GM11168 (cell line): ENCODE measurements at regions not wholly inside any gene's neighbourhood (a gene's known extent, or its start where the extent isn't known, plus 50 kb on each side); places are given as distances from the start of the nearest gene placed in this dataset.
"Not testable (repeated sequence)": the region's sequence is repeated elsewhere in the genome, so short reads cannot be mapped to it uniquely, and the experiment has no call there.

Experiments
- in situ Hi-C: fragments of 300-500 bp; cut with MboI; formaldehyde crosslinking; loops from one replicate; pipeline ENCODE4 v1.12.0; 2022; ENCODE audit warnings: low sequenced_read_pairs; ENCODE audit not compliant: unreplicated experiment

- in situ Hi-C loops, result no loop called here
These were observed 78.4 kb upstream of the MRPS22 start for GRCh38 chr3:139265131-139266016.

DNA sequence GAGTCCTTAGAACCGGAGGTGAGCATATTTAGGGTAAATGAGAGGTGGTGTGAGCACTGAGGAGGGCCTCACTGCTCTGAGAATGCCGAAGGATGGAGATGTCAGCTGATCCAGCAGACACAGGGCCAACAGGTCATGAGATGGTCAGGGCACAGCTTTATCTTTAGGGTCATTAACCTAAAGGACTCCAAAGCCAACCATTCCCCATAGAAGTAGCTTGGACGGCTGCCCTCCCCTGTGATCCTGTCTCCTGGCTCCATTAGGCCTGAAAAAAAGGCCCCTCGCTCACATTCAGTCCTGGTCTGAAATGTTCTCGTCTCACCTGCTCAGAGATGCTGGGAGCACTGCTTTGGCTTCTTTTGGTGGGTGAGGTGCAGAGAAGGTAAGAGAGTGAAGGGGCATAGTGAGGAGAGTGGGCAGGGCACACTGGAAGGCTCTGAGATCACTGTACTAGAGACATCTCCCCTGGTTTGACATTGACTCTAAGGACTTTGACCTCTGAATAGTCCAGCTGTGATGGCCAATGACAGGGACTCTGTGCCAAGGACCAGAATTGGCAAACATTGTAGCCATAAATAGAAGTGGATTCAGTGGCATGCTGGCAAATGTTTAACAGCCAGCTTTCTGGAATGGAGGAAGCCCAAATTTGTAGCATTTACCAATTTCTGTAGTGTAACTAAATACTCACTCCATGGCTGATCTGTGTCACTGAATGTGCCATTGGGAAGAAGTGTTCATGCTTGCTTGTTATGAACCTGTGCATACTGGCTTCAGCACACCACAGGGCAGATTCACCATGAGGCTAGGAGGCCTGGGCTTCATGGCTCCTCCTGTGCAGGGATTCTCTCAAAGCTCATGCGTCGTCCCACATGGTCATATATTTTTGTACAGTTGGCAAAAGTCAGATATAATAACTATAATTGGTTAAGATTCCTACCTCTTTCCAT, 76.2 kb upstream of the MRPS22 start:
- in situ Hi-C loops, result no loop called here

- in situ Hi-C loops, result no loop called here
These were observed 73.8 kb upstream of the MRPS22 start for GRCh38 chr3:139269984-139270383.

- in situ Hi-C loops, result not testable (repeated sequence)
These were observed 73.2 kb upstream of the MRPS22 start for GRCh38 chr3:139270652-139271051.

DNA sequence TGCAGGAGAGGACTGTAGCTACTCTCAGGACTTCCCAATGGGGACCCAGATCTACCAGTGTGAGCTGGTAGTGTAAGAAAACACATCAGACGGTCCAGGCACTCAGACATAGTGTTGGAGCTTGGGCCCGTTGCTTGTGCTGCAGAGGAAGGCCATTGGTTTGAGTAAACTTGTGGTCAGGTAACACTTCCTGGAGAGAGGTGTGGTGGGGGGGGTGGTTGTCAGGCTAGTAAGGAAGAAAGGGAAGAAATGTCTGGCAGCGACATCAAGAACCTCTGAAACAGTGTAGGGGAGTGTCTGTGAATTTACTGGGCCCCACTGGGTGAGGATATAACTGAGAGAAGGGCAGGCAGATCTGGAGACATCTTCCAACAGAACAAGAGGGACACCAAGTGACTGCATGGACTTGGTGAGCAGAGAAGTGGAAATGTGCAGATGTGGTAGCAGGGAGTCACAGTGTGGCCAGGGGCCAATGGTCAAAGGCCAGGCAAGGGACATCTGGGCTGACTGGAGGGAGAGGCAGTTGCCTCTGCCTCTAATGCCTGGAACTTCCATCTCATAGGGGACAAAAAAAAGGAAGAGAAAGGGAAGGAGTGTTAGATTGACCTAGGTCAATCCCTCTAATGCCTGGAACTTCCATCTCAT, 63.7 kb upstream of the MRPS22 start:
- in situ Hi-C loops, result no loop called here

DNA sequence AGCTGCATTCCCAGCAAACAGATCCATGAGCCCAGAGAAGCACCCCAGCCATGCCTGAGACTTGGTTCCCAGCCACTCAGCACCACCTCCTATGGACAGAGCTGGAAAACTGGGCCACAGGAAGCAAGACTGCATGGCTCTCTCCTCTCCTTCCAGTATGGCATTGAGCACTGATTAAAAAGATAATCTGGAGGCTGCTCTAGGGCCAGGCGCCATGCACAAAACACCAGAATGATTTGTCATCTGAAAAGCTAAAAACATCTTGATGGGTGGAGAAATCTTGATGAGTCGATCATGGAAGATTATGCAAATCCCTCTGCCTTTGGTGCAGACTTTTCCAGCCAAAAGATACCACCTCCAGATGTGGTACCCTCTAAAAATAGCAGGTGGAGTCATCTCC, 62.7 kb upstream of the MRPS22 start:
- in situ Hi-C loops, result no loop called here

- in situ Hi-C loops, result no loop called here
These were observed 62.2 kb upstream of the MRPS22 start for GRCh38 chr3:139281522-139282196.

GRCh38 chr3:139283301-139283700, 60.5 kb upstream of the MRPS22 start:
- in situ Hi-C loops, result no loop called here

DNA sequence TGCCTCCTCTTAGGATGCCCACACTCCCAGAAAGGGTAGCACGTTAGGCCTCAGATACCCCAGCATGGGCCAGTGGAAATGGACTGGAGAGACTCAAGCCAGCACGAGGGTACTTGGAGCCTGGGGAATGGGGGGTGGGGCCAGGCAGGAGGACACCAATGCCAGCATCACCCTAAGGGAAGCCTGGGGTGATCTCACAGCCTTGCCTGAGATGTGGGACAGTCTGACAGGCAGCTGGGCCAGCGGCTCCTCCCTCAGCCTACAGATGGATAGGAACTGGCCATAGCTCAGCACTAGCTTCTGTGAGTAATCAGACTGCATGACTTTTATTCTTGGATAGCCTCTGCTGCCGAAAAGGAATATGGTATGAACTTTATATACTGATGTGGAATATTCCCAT, 59.6 kb upstream of the MRPS22 start:
- in situ Hi-C loops, result no loop called here

DNA sequence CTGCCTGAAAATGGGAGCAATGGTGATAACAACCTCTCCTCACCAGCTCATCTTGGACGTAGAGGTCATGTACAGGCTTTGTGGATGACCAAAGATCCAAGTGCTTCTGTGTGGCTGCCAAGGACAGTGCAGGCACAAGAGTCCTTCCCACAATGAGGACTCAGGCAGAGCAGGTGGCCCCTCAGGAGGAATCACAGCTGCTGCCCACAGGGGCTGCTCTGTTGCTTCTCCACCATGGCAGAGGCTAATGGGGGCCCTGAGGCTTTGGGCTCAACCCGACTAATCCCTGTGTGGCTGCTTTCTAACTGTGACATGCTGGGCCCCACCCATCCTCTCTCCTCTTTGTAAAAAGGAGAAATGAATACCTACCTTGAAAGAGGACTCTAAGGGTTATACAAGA, 58.1 kb upstream of the MRPS22 start:
- in situ Hi-C loops, result no loop called here

DNA sequence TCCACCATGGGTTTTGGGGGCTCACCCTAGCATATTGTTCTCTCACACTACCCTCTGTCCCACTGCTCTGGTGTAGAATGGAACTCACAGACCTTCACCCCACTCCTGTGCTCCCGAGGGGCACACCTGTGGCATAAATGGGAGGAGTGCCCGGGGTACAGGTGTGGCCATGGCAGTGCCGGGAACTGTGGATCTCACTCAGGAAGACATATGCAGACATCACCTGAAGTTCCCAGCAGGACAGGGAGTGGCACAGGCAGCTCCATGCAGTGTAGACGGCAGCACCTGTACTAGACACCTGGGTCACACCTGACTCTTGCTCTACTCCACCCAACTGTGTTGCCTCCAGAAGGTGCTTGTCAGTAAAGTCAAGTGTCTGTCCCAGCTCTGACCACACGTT, 57.6 kb upstream of the MRPS22 start:
- in situ Hi-C loops, result no loop called here

DNA sequence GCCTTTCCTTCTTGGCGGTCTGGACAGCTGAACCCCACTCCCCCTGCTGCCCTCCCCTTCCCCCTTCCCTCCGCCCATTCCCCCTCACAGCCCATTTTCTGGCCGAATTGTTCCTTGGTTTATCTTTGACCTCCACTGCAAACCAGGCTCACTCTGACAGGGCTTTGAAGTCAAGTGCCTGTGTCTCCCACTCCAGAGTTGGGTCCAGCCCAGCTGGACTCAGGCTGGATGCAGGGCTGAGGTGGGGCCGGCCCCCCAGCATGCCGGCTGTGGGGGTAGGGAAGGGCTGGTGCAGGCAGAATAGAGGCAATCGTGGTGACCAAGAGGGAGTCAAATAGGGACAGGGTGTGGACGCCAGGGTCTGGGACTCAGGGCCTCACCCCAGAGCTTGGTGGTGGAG, 57.0 kb upstream of the MRPS22 start:
- in situ Hi-C loops, result no loop called here

DNA sequence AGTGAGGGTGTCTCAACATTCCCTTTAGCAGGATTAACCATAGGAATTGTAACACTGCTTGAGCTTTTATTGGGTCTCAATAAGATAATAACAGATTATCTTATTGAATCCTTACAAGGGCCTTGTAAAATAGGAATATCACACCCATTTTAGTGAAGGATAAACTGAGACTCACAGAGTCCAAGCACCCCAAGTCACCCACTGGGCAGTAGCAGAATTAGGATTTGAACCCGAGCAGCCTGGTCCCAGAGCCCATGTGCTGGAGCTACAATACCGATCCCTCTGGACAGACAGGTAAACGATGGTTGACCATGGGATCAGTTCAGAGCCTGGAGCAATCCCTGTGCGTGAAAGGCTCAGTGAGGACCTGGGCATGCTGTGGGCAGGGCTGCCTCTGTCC, 56.3 kb upstream of the MRPS22 start:
- in situ Hi-C loops, result no loop called here

- in situ Hi-C loops, result no loop called here
These were observed 55.5 kb upstream of the MRPS22 start for GRCh38 chr3:139288266-139288821.

DNA sequence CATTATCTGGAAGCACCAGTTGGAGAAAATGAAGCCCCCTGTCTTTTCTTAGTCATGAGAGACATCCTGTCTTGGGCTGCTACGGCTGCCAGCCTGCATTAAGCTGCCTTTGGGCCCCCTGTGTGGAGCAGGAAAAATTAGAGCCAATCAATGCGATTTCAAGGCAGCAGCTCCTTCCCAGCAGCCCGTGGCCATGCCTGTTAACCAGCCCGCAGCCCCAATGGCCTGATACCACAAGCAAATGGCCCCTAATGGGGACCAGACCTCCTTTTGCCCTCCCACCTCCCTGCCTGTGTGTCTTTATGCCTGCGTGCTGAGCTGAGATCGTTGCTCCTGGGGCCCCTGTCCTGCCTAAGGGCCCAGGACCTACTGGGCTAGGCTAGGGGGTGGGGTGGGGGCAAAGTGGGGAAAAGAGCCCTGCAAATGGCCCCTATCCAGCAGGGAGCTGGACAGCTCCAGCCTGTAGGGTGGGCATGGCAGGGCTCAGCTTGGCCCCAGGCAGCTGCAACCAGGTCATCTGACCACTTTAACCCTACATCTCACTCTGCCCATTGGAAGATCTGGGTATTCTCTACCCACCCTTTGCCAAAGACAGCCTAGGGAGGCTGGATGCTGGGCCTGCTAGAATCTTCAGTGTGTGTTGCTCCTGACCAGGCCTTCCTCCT, 53.8 kb upstream of the MRPS22 start:
- in situ Hi-C loops, result no loop called here

GRCh38 chr3:139291276-139292051, 52.4 kb upstream of the MRPS22 start:
- in situ Hi-C loops, result no loop called here

- in situ Hi-C loops, result no loop called here
These were observed 51.6 kb upstream of the MRPS22 start for GRCh38 chr3:139292192-139292591.
